H9 (cell line): ENCODE measurements at regions not wholly inside any gene's neighbourhood (a gene's known extent, or its start where the extent isn't known, plus 50 kb on each side); places are given as distances from the start of the nearest gene placed in this dataset.

ENCODE experiments used
- DNase-seq: peaks from one replicate; pipeline ENCODE4 v3.0.0-alpha.2; 2017
- H2AFZ ChIP-seq: one replicate; pipeline ENCODE4 v1.6.1; 2013; ENCODE audit warnings: mild to moderate bottlenecking, low read length, control low read depth, moderate library complexity
- H2AK5ac ChIP-seq: 2 replicates; pipeline ENCODE4 v1.6.1; 2013; ENCODE audit warnings: low read length, control low read depth, mixed read lengths; ENCODE audit not compliant: insufficient read length
- H2BK120ac ChIP-seq: one replicate; pipeline ENCODE4 v1.6.1; 2013; ENCODE audit warnings: low read depth, mild to moderate bottlenecking, low read length, control low read depth, inconsistent platforms; ENCODE audit not compliant: poor library complexity, severe bottlenecking
- H2BK12ac ChIP-seq: 2 replicates; pipeline ENCODE4 v1.6.1; 2013; ENCODE audit warnings: low read length, control low read depth, mixed read lengths, low read depth; ENCODE audit not compliant: insufficient read length
- H2BK15ac ChIP-seq: 2 replicates; pipeline ENCODE4 v1.6.1; 2013; ENCODE audit warnings: low read depth, low read length, control low read depth
- H2BK20ac ChIP-seq: one replicate; pipeline ENCODE4 v1.6.1; 2013; ENCODE audit warnings: low read depth, mild to moderate bottlenecking, low read length, control low read depth, inconsistent platforms; ENCODE audit not compliant: poor library complexity, severe bottlenecking
- H2BK5ac ChIP-seq: 2 replicates; pipeline ENCODE4 v1.6.1; 2013; ENCODE audit warnings: low read length, control low read depth, mixed read lengths; ENCODE audit not compliant: insufficient read length
- H3K14ac ChIP-seq: 2 replicates; pipeline ENCODE4 v1.6.1; 2013; ENCODE audit warnings: low read length, control low read depth; ENCODE audit not compliant: insufficient read depth
- H3K18ac ChIP-seq: 2 replicates; pipeline ENCODE4 v1.6.1; 2013; ENCODE audit warnings: low read depth, mild to moderate bottlenecking, mixed read lengths, low read length, control low read depth; ENCODE audit not compliant: insufficient read length
- H3K23ac ChIP-seq: 2 replicates; pipeline ENCODE4 v1.6.1; 2013; ENCODE audit warnings: low read length, control low read depth, mixed read lengths, low read depth; ENCODE audit not compliant: insufficient read length
- H3K23me2 ChIP-seq: 2 replicates; pipeline ENCODE4 v1.6.1; 2013; ENCODE audit warnings: low read depth, mild to moderate bottlenecking, mixed read lengths, low read length, control low read depth; ENCODE audit not compliant: insufficient read length, poor library complexity, severe bottlenecking
- H3K27ac ChIP-seq: 2 replicates; pipeline ENCODE4 v1.5.1; 2013; ENCODE audit warnings: low read length, control low read depth, mixed read lengths, low read depth; ENCODE audit not compliant: insufficient read length
- H3K27me3 ChIP-seq: 2 replicates; pipeline ENCODE4 v1.6.1; 2013; ENCODE audit warnings: low read length, control low read depth, inconsistent platforms; ENCODE audit not compliant: insufficient read depth
- H3K4ac ChIP-seq: 2 replicates; pipeline ENCODE4 v1.6.1; 2013; ENCODE audit warnings: low read depth, mild to moderate bottlenecking, control low read depth, inconsistent platforms, low read length, moderate library complexity
- H3K4me1 ChIP-seq: 2 replicates; pipeline ENCODE4 v1.6.1; 2013; ENCODE audit warnings: low read length, control low read depth, inconsistent platforms; ENCODE audit not compliant: insufficient read depth
- H3K4me2 ChIP-seq: 2 replicates; pipeline ENCODE4 v1.6.1; 2013; ENCODE audit warnings: low read length, control low read depth, mixed read lengths; ENCODE audit not compliant: insufficient read length, insufficient read depth
- H3K56ac ChIP-seq: 2 replicates; pipeline ENCODE4 v1.6.1; 2013; ENCODE audit warnings: low read depth, mild to moderate bottlenecking, mixed read lengths, low read length, control low read depth; ENCODE audit not compliant: insufficient read length
- H3K79me1 ChIP-seq: 2 replicates; pipeline ENCODE4 v1.6.1; 2013; ENCODE audit warnings: low read depth, mild to moderate bottlenecking, moderate library complexity, low read length, control low read depth, inconsistent platforms; ENCODE audit not compliant: insufficient read depth, poor library complexity, severe bottlenecking
- H3K79me2 ChIP-seq: 2 replicates; pipeline ENCODE4 v1.6.1; 2013; ENCODE audit warnings: low read length, control low read depth, inconsistent platforms; ENCODE audit not compliant: insufficient read depth
- H3K9ac ChIP-seq: 2 replicates; pipeline ENCODE4 v1.6.1; 2013; ENCODE audit warnings: low read length, control low read depth, mixed read lengths; ENCODE audit not compliant: insufficient read length; ENCODE audit errors: extremely low read depth
- H3K9me3 ChIP-seq: one replicate; pipeline ENCODE4 v1.6.1; 2013; ENCODE audit warnings: low read depth, low read length, inconsistent platforms; ENCODE audit not compliant: control insufficient read depth
- H3T11ph ChIP-seq: one replicate; pipeline ENCODE4 v1.6.1; 2013; ENCODE audit warnings: mild to moderate bottlenecking, low read length, control low read depth, inconsistent platforms
- H4K20me1 ChIP-seq: one replicate; pipeline ENCODE4 v1.6.1; 2013; ENCODE audit not compliant: control insufficient read depth, insufficient read length, insufficient read depth
- H4K5ac ChIP-seq: 2 replicates; pipeline ENCODE4 v1.6.1; 2013; ENCODE audit warnings: low read depth, mild to moderate bottlenecking, mixed read lengths, low read length, control low read depth; ENCODE audit not compliant: insufficient read length
- H4K8ac ChIP-seq: replicated peaks from 2 replicates; pipeline ENCODE4 v1.6.1; 2013; ENCODE audit warnings: low read length, control low read depth, mixed read lengths, low read depth; ENCODE audit not compliant: insufficient read length
- H4K91ac ChIP-seq: 2 replicates; pipeline ENCODE4 v1.6.1; 2013; ENCODE audit warnings: low read depth, mild to moderate bottlenecking, moderate library complexity, mixed read lengths, low read length, control low read depth; ENCODE audit not compliant: insufficient read length
- H3K27ac Mint-ChIP-seq, 3 experiments: 2 replicates in 2 of 3; 3 replicates in 1 of 3; pipeline ENCODE4 v1.8.0; 2020 to 2021; ENCODE audit warnings: mixed read lengths in 3 of 3, mild to moderate bottlenecking in 1 of 3, moderate library complexity in 1 of 3
- H3K27me3 Mint-ChIP-seq: 2 replicates; pipeline ENCODE4 v1.8.0; 2021; ENCODE audit warnings: low read depth, mild to moderate bottlenecking, moderate library complexity, mixed read lengths
- H3K36me3 Mint-ChIP-seq, 3 experiments: 2 replicates in 2 of 3; 3 replicates in 1 of 3; pipeline ENCODE4 v1.8.0; 2020 to 2021; ENCODE audit warnings: low read depth in 3 of 3, mixed read lengths in 3 of 3; ENCODE audit not compliant: insufficient read depth in 1 of 3
- H3K4me1 Mint-ChIP-seq, 2 experiments: 2 replicates each; pipeline ENCODE4 v1.8.0; 2020; ENCODE audit warnings: mixed read lengths in 2 of 2
- H3K4me3 Mint-ChIP-seq, 2 experiments: 2 replicates in 1 of 2; 3 replicates in 1 of 2; pipeline ENCODE4 v1.8.0; 2020 to 2021; ENCODE audit warnings: mild to moderate bottlenecking in 2 of 2, mixed read lengths in 2 of 2, moderate library complexity in 1 of 2
- H3K9me3 Mint-ChIP-seq, 2 experiments: 2 replicates in 1 of 2; 3 replicates in 1 of 2; pipeline ENCODE4 v1.8.0; 2020; ENCODE audit warnings: mild to moderate bottlenecking in 2 of 2, mixed read lengths in 2 of 2, moderate library complexity in 1 of 2
- CTCF ChIP-seq: fragments of 200-600 bp; sonication (generic); conservative IDR thresholded peaks from 3 replicates; pipeline ENCODE4 v1.8.0; 2021; ENCODE audit warnings: antibody characterized with exemption, mild to moderate bottlenecking

GRCh38 chr9:71254592-71255277, 133.3 kb upstream of the TRPM3 start:
- Histone ChIP-seq H3K4ac (no peak overlapping the region), H4K91ac (no peak overlapping the region), H3K23ac (no peak overlapping the region), H3K18ac (no peak overlapping the region), H3K9me3 (no peaks in the 10 kb centered on the region), H3K56ac (no peak overlapping the region), H3K4me2 (no peak overlapping the region), H4K8ac (no peak overlapping the region), H3K79me1 (no peaks in the 10 kb centered on the region), H2BK15ac (no peak overlapping the region), H2BK20ac (no peak overlapping the region), H2AK5ac (no peak overlapping the region), H3K14ac (no peak overlapping the region), H4K5ac (no peak overlapping the region), H3T11ph (no peak overlapping the region), H3K9ac (no peak overlapping the region), H4K20me1 (no peaks in the 10 kb centered on the region), H3K23me2 (no peaks in the 10 kb centered on the region), H3K79me2 (no peaks in the 10 kb centered on the region), H2BK120ac (no peak overlapping the region), H3K27me3 (no peaks in the 10 kb centered on the region), H2AFZ (no peak overlapping the region), H3K4me1 (peaks cover 2% of the 10 kb centered on the region; the same call in 1 of the 2 replicates), H3K27ac (no peak overlapping the region), H2BK5ac (no peak overlapping the region), H2BK12ac (no peak overlapping the region)
- no peak for DNase-seq
- Mint-ChIP-seq H3K27me3 (no peaks in the 10 kb centered on the region), H3K9me3 (peaks cover 4 to 8% of the 10 kb centered on the region in 2 experiments), H3K36me3 (peaks cover 2 to 13% (median 2%) of the 10 kb centered on the region in 3 experiments; a peak in 5 of 7 replicates), H3K4me3 (no peak overlapping the region), H3K27ac (no peak overlapping the region), H3K4me1 (peaks cover 12 to 17% of the 10 kb centered on the region in 2 experiments)
- TF ChIP-seq CTCF: no peak
